ENCODE measurements at regions not wholly inside any gene's neighbourhood (a gene's known extent, or its start where the extent isn't known, plus 50 kb on each side); places are given as distances from the start of the nearest gene placed in this dataset.

DNA sequence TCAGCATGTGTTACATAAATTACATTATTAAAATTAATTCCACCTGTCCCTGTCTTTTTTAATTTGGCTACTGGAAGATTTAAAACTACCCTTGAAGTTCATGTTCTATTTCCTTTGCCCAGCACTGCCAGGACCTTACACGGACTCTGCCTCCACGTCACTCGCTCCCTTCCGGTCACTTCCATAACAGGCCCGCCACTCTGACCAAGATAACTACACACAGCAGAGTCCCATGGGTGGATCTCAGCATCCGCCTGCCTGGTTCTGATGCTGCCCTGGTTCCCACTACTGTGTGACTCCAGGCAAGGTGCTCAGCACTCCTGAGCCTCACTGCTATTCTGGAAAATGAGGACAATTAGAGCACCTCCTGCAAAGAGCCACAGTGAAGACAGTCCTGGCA is 153.3 kb upstream of the ERG start:
- DNase-seq (ENCODE audit: extremely low spot score, insufficient read length, low read depth) (no peak), FAIRE-seq (no peak)

DNA sequence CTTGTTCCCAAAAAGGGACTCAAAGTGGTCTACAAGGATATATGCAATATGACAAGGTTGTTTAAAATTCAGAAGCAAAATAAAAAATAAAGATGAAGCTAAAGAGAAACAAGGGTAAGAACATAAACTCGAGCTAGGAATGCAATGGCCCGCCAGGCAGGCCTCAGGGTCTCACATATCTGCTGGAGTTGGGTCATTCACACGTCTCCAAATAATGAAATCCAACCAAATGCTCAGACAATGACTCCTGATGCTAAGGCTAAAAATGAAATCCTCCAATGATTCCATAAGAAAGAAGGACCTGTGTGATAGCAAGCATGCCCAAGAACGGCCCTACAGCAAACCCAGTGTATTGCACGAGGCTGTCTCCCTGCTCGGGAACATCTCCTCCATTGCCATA is 153.3 kb upstream of the ETS2 start:
- FAIRE-seq = no peak
- no peak for DNase-seq (ENCODE audit: extremely low spot score, insufficient read length, low read depth)

DNA sequence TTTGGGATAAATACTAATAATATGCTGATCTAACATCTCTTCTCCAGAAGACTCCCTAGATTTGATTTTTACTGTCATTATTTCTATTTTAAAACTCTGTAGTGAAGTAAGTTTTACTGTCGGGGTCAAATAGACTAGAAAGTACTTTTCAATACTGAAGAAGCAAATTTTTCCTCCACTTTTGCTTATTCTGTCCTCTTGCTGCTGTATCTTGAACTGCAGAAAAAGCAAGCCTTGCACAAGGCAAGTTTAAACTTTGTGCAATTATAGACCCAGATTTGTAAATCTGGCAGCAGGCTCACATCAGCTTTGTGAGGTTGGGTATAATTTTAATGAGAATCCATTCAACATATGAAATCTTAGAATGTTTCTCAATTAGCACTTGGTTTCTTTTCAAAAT is 151.1 kb upstream of the ETS2 start:
- FAIRE-seq (no peak), DNase-seq (ENCODE audit: extremely low spot score, insufficient read length, low read depth) (no peak)

DNA sequence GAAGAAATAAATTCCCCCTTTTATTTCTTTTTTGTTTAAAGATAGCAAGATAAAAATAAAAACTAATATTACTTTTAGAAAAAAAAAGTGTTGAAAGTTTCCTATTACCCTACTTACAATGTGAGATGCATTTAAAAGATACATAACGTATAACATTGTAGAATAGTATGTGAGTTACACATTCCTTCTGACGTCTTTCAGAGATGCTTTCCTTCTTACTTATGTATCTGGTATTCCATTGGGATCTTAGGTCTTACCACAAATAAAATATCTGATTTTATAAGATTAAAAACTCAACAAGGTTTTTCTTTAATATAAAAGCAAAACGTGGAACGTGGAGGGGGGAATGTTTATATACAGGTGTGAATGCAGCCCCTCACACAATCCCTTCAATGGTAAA is 147.2 kb upstream of the ETS2 start:
- DNase-seq (ENCODE audit: extremely low spot score, insufficient read length, low read depth) (no peak), FAIRE-seq (no peak)

DNA sequence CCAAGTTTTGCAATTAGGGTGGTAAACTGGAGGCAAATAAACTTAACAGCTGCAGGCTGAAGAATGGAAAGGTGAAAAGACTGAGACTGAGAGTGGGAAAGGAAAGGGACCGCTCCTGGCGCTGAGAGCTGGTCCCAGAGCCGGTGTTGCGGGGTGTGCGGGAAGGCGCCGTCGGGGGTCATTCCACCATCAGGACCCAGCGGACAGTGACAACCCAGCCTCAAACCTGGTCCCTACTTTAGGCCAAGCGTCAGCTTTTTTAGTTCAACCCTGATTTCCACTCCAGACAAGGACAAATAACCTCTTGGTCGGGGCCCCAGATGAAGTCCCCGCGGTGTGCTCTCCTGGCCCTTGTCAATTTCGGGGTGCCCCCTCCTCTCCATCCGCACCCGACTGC is 145.8 kb upstream of the ETS2 start:
- DNase-seq (ENCODE audit: extremely low spot score, insufficient read length, low read depth) = no peak
- FAIRE-seq = no peak

DNA sequence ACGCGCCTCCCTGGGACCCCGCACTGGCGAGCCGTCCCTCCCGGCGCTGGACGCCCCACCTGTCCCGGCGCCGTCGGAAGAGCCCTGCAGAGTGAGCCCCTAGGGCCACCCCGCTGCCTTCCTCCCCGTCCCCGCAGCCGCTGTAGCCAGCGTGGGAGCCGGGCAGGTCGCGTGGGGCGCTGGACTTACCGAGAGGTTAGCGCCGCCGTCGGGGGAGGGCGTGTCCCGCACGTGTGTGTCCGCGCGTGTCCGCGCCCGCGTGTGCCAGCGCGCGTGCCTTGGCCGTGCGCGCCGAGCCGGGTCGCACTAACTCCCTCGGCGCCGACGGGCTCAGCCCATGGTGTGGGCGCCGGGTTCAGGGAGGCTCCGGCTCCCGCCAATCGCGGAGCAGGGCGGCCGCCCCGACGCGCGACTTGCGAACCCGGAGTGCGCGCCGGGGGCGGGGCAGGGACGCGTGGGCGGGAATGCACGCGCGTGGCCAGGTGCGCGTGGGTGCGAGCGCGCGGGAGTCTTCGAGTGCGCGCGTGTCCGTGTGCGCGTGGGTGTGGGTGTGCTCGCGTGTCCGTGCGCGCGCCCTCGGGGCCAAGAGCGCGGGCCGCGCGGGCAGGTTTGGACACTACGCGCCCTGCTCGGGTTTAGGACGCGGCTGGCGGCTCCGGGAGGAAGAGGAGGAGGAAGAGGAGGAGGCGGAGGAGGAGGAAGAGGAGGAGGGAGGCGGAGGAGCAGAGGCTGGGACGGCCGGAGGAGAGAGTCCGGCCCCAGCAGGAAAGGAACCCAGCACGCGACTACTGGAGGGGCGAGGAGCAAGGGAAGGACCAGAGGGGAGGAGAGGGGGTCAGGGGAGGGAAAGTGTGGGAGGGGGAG is 145.2 kb upstream of the ETS2 start:
- no peak for DNase-seq (ENCODE audit: extremely low spot score, insufficient read length, low read depth)
- FAIRE-seq = no peak

DNA sequence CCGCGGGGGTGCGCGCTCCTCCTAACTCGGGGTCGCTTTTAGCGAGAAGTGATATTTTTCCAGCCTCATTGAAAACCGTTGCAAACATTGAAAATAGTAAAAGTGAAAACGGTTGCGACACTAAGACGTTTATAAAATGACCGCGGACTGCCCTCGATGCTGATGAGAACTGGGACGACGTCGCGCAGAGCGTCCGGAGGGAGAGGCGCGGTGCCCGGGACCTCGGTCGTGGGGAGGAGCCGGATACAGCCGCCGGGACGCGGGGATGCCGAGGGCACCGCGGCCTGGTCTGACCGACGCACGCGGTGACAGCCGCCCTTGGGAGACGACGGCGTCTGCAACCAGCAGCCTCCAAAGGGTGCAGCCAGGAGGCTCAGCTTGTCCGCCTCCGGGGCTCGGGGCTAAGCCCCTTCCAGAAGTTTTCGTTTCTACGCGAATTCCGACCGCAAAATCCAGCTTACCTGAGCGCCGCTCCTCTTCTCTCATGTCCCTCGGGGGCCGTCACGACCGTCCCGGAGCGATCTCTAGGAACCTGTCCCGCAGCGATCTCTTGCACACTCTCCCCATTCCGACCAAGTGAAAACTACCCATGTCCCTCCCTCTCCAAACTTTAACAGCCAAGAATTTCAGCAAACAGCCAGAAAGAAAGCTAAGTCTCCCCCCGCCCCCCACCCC is 144.4 kb upstream of the ETS2 start:
- no peak for FAIRE-seq
- DNase-seq (ENCODE audit: extremely low spot score, insufficient read length, low read depth) = no peak

DNA sequence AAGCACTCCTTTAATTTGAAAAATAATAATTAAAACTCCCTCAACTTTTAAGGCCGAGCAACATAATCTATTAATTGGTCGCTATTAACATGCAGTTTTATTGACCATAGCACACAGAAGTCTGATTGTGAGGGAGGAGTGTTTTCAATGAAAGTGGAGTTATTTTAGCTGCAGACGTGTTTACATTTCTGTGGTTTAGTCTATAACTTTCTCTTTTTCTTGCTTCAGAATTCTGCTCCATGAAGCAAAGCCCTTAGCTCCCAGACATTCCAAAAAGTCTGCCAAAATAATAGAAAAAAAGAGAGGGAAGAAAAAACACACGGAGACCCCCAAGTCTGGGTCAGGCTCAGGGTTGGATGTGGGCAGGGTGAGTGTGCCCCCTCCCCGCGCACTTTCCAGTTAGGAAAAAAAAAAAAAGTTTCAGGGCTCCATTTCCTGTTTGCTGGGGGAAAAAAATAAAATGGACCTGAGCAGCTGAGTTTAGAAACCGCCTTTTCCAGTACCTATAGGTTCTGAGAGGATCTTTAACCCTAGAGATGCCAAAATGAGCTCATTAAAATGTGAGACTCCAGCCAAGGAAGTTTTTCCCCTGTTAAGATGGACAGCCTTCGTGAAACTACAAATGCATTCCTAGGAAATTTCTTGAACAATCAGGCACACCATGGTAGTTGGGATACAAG is 143.7 kb upstream of the ETS2 start:
- DNase-seq (ENCODE audit: extremely low spot score, insufficient read length, low read depth) (no peak), FAIRE-seq (no peak)

DNA sequence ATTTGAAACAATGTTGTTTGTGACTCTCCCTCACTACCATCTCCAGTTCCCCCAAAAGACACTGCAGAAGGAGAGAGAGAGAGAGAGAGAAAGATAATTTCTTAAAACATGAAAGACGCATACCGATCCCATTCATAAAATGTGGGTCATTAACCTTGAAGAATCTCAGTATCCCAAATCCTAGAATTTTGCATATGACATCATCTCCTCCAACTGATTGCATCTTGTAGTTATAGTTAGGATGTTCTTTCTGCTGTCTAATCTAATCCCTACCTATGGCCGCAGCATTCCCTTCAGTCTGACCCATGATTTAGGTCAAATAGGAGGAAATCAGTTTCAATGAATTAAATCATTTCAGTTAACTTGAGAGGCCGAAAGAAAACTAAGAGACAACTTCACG is 142.4 kb upstream of the ETS2 start:
- no peak for FAIRE-seq
- DNase-seq (ENCODE audit: extremely low spot score, insufficient read length, low read depth) = no peak

DNA sequence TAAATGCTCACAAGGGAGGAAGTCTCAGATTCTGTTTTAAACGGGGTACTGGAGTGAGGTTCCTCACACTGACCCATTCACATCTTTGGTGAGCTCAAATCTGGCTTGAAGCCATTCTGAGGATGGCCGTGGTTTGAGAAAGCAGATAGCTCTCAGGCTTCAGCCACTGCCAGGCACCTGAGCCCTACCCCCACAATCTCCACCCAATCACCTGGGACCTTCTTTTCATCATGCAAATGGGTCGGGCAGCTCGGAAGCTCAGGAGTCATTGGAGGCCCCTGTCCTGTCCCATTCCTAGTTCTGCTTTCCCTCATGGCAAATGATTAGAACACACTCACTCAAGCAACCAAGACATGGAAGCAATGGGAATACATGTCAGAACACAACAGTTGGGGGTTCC is 141.4 kb upstream of the ETS2 start:
- DNase-seq (ENCODE audit: extremely low spot score, insufficient read length, low read depth) (no peak), FAIRE-seq (no peak)

DNA sequence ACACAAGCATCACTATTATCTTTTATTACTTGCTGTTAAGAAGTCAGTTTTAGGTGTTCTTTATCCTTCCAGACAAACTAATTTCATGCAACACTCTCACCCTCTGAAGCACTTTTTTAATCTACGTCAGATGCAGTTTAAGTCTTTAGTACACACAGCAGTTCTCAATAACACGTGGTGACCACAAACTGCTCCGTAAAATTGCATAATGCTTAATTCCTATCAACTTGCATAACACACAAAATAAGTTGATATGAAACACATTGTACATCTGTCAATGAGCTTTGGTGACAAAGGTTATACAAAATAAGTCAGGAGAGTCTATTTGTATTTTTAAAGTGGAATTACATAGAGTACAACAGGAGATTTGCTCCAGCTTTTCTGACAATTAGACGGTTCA is 140.9 kb upstream of the ETS2 start:
- no peak for FAIRE-seq
- DNase-seq (ENCODE audit: extremely low spot score, insufficient read length, low read depth) = no peak

DNA sequence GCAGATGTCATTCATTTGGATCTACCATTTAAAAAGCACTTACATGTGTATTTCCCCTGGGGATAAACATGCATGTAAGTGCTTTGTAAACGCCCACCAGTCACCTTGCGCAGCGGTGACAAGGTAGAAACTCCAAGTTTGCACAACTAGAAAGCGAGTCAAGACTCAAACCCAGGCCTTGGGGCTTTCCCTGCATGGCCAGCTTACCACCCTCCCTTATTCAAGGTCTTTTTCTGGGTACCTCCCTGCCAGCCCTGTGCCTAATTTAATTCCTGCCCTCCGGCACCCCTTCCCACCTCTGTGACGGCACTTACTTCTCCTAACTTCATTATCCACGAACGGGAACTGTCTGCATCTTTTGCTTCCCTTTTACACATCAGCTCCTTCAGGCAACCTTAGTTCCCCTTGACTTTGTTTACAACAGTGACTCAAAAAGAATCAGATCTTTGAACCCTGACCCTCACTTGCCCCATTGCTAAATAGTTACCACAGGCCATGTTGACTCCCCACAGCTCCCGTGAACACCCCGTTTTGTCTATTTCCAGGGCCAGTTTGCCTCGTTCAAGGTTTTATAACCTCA is 138.3 kb upstream of the ETS2 start:
- no peak for DNase-seq (ENCODE audit: extremely low spot score, insufficient read length, low read depth)
- no peak for FAIRE-seq

DNA sequence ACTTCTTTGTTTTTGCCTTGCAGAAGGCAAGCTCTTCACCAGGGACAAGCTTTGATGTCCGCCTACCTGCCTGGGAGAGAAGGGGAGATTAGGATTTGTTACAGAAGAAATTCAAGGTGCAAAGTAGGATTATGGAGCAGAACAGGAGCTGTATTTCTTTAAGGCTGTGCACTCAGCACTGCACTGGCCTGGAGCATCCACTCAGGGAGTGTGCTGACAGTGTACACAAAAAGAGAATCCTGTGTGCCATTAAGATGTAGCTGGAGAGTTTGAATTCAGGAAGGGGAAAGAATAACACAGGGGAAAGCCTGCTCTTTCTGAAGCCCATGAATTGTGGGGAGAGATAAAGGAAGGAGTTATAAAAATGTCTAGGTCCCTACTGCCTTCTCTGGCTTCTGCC is 137.7 kb upstream of the ETS2 start:
- FAIRE-seq = no peak

DNA sequence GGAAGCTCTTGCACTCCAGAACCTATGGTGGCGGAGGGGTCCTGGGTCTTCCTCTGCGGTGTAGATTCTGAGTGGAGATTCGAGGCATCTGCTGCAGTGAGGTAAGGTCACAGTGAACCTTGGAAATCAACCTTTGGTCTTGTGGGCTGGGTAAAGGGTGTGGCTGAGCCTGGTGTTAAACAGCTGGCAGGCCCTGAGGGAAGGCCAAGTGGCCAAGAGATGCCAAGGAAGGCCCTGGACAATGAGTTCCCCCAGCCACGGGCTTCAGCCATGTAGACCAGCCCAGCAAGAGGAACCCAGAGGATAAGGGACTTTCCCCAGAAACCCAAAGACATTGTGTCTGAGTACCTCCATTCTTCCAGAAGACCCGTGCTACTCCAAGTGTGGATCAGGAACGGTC is 137.2 kb upstream of the ETS2 start:
- DNase-seq (ENCODE audit: extremely low spot score, insufficient read length, low read depth) (no peak), FAIRE-seq (no peak)

More for the DNA sequence above, 137.7 kb upstream of the ETS2 start:
- no peak for DNase-seq (ENCODE audit: extremely low spot score, insufficient read length, low read depth)

DNA sequence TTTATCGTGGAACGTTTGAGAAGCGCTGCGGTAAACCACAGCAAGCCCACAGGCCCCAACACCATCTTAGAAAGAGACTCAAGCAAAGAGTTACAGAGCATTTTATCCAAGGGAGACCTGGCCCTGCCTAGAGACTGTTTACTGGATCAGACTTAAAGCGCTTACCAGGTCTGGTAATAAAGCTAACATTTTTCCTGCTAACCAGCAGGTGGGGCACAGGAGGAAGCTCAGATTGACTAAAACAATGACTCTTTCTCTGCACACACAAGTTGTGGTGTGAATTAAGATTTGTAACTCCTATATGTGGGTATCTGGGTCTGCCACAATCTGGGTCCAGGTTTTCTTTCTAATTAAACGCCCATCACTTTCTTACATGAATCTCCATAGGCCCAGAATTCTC is 136.5 kb upstream of the ETS2 start:
- DNase-seq (ENCODE audit: extremely low spot score, insufficient read length, low read depth) (no peak), FAIRE-seq (peak; percentile 47)

DNA sequence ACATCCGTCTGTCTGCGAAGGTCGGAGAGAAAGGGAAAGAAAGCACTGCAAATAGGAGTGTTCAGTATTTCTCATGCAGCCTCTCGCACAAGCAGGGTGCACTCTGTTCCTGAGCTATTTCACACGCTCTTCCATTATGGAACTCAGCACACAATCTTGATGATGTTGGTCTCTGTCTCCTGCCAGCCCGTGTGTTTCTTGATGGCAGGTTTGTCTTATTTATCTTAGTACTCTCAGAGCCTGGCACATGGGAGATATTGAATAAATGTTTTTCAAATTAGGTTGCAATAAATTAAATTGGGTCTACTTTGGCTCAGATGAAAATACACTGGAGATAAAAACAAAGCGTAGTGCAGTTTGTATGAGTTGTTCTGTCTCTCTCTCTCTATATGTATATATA is 134.9 kb upstream of the ETS2 start:
- FAIRE-seq (no peak), DNase-seq (ENCODE audit: extremely low spot score, insufficient read length, low read depth) (no peak)

DNA sequence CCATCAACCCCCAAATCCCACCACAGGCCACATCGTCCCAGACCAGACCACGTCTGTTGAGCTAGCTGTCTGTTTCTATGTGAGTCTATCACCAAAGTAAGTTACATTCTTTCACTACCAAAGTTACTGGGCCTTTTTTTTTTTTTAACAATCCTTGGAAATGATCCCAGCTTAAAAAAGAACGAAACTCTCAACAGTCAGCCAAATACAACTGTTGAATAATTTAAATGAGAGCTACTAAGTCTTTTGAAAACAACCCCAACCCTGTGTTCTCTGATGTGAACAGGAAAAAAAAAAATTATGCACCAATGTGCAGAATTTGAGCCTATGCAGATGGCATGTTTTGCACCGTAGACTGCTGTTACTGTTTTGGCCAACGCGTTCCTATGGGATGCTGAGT is 134.0 kb upstream of the ETS2 start:
- DNase-seq (ENCODE audit: extremely low spot score, insufficient read length, low read depth) (no peak), FAIRE-seq (no peak)

DNA sequence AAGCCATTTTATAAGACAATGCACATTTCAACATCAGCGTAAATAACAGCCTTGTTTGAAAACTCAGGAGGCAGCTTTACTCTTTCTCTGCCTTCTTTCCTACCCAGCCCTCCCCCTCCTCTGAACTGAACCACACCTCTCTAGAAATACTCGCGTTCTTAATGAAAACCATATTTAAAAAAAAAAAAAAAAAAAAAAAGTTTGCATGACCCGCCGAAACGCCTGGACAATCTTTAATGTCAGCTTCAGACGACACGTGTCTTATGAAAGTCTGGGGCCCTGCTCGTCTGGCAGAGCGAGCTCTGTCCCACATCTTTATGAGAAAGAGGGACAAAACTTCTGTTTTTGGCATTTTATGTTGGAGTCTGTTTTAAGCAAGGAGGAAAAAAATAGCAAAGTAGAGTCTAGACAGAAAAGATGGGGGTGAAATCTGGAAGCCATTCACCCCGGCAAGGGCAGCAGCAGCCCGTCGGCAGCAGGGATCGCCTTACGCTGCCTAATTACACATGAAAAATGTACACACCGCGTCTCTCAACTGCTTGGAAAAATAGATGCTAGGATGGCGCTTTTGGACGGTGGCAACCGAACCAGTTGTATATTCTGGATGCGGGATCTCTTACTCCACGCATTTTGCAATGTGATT is 130.4 kb upstream of the ETS2 start:
- FAIRE-seq = no peak

DNA sequence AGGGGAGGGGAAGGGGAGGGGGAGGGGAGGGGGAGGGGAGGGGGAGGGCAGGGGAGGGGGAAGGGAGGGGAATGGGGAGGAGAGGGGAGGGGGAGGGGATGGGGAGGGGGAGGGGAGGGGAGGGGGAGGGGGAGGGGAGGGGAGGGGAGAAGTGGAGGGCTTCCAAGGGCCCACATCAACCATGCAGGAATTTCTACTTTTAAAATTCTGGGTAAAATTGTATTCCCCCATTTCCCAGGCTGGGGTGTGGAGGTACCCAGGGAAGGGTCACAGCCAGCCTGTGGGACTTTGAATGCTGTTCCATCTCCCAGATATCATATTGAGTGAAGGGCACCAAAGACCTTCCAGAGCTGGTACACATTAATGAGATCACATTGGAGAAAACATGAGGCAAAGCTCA is 126.9 kb upstream of the ETS2 start:
- FAIRE-seq (no peak), DNase-seq (ENCODE audit: extremely low spot score, insufficient read length, low read depth) (no peak)

More for the DNA sequence above, 130.4 kb upstream of the ETS2 start:
- no peak for DNase-seq (ENCODE audit: extremely low spot score, insufficient read length, low read depth)

DNA sequence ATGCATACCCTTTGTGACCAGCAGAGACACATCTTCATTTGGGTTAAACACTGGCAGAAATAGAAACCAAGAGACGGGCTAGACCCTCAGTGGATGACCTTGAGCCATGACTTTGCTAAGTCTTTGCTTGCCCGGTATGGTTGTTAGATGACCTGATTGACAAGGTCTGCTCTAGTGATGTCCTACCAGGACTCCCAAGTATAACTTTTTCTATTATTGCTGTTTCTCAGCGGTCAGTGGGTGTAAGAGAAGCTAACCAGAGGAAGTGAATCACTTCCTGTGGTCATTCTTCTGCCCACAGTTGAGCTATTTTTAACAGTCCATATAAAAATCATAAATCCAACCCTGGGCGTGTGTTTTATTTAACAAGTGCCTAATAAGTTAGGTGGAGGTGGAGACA is 126.2 kb upstream of the ETS2 start:
- FAIRE-seq = peak; percentile 39
- DNase-seq (ENCODE audit: extremely low spot score, insufficient read length, low read depth) = peak; percentile 7
